Kidney epithelial cell (primary cell): ENCODE measurements at regions not wholly inside any gene's neighbourhood (a gene's known extent, or its start where the extent isn't known, plus 50 kb on each side); places are given as distances from the start of the nearest gene placed in this dataset.

ENCODE experiments used
- DNase-seq: peaks from one replicate; pipeline ENCODE4 v3.0.0-alpha.2; 2010; ENCODE audit warnings: low read depth
- H3K27me3 ChIP-seq: 2 replicates; pipeline ENCODE4 v1.6.0; 2011; ENCODE audit warnings: low read length; ENCODE audit not compliant: control insufficient read depth, insufficient read depth
- H3K36me3 ChIP-seq: 2 replicates; pipeline ENCODE4 v1.5.1; 2011; ENCODE audit warnings: low read length; ENCODE audit not compliant: control insufficient read depth, insufficient read depth
- H3K4me3 ChIP-seq: 2 replicates; pipeline ENCODE4 v1.5.1; 2011; ENCODE audit warnings: low read depth, mild to moderate bottlenecking, control low read depth, low read length
- CTCF ChIP-seq: IDR thresholded peaks from 2 replicates; pipeline ENCODE4 v1.5.1; 2011; ENCODE audit warnings: mild to moderate bottlenecking, moderate library complexity, low read length, control low read depth, inconsistent platforms; ENCODE audit not compliant: insufficient read depth, poor library complexity, severe bottlenecking

GRCh38 chr5:101385276-101385675 lies 482.2 kb upstream of the ST8SIA4 start:
- no peaks in the 10 kb centered on the region for H3K27me3 ChIP-seq
- no peak for DNase-seq
- H3K36me3 ChIP-seq: no peaks in the 10 kb centered on the region
- H3K4me3 ChIP-seq: no peak overlapping the region
- no peak for TF ChIP-seq CTCF

DNA sequence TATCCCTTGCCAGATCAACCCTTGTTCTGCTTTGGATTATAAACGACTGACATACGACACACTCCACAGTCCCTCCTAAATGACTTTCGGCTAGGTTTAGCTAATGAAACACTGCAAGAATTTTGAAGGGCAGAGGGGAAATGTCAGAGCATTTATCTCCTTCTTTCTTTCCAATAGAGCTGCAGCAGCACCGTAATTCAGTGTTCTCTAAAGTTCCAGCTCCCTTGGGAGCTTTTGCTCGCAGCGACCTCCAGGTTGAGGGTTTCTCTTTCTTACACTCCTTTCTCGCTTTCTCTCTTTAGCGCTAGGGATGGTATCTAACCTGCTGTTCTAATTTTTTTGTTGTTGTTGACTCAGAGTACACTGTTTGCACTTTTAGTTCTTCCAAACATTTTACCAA lies 467.1 kb upstream of the ST8SIA4 start:
- no peak for TF ChIP-seq CTCF
- DNase-seq: no peak
- Histone ChIP-seq H3K27me3 (no peaks in the 10 kb centered on the region), H3K36me3 (no peaks in the 10 kb centered on the region), H3K4me3 (peak overlapping the region; percentile 4)

- TF ChIP-seq CTCF: no peak
- no peak for DNase-seq
- H3K4me3 ChIP-seq: no peak overlapping the region
- no peaks in the 10 kb centered on the region for H3K27me3 ChIP-seq
- H3K36me3 ChIP-seq: no peaks in the 10 kb centered on the region
Measured at GRCh38 chr5:101364469-101364868, 461.4 kb upstream of the ST8SIA4 start.

DNA sequence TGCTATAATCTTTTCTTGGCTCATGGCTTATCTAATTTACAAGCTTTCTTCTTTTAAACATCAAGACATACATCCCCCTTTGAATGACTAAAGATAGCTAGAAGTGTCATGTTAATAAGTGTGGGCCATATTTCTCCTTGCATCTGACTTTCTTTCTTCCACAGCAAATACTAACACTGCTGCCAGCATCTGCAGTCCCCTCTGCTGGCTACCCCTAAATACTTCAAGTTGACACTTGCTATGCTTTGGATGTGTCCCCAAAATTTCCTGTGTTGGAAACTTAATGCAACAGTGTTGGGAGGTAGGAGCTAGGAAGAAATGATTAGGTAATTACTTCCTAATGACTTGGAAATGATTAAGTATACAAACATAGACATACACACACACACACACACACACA lies 459.0 kb upstream of the ST8SIA4 start:
- no peaks in the 10 kb centered on the region for H3K36me3 ChIP-seq
- no peak for TF ChIP-seq CTCF
- DNase-seq: no peak

GRCh38 chr5:101346906-101347305 lies 443.8 kb upstream of the ST8SIA4 start:
- no peaks in the 10 kb centered on the region for H3K36me3 ChIP-seq
- no peak overlapping the region for H3K4me3 ChIP-seq
- no peaks in the 10 kb centered on the region for H3K27me3 ChIP-seq
- no peak for TF ChIP-seq CTCF
- no peak for DNase-seq

More for the DNA sequence above, 459.0 kb upstream of the ST8SIA4 start:
- Histone ChIP-seq H3K27me3 (no peaks in the 10 kb centered on the region), H3K4me3 (no peak overlapping the region)

DNA sequence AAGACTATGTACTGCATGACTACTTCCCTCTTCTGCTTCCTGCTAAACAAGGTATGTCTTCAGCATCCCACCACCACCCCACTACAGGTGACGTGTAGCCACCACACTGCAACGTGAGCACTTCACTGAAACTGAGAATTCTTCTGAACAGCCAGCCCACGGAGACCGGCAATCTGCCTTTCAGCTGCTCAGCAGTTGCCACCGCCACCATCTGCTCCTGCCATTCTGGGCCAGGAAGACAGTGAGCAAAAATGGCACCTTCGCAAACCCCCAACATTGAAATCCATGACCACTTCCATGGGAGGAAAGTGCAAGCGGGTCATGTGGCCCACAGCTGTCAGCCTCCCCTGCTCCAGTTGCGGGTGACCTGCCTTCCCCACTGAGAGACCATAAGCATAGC lies 443.4 kb upstream of the ST8SIA4 start:
- H3K36me3 ChIP-seq: no peaks in the 10 kb centered on the region
- no peaks in the 10 kb centered on the region for H3K27me3 ChIP-seq
- TF ChIP-seq CTCF: no peak
- no peak for DNase-seq
- H3K4me3 ChIP-seq: no peak overlapping the region
